ENCODE measurements at regions not wholly inside any gene's neighbourhood (a gene's known extent, or its start where the extent isn't known, plus 50 kb on each side); places are given as distances from the start of the nearest gene placed in this dataset.
A peak's percentile ranks its signal among the peaks of the same experiment; 100 is the strongest.

GRCh38 chr1:199161766-199162303, 523.0 kb downstream of the PTPRC start:
- DNase-seq (ENCODE audit: low spot score): no peak

GRCh38 chr1:199163267-199163666, 524.4 kb downstream of the PTPRC start:
- no peak for DNase-seq (ENCODE audit: low spot score)

- DNase-seq (ENCODE audit: low spot score): no peak
Measured at GRCh38 chr1:199163670-199164069, 524.8 kb downstream of the PTPRC start.

- no peak for DNase-seq (ENCODE audit: low spot score)
Measured at GRCh38 chr1:199167460-199167859, 528.6 kb downstream of the PTPRC start.

- DNase-seq (ENCODE audit: low spot score): no peak
Measured at GRCh38 chr1:199168888-199169585, 530.2 kb downstream of the PTPRC start.

GRCh38 chr1:199170711-199171110, 531.9 kb downstream of the PTPRC start:
- DNase-seq (ENCODE audit: low spot score): no peak

- DNase-seq (ENCODE audit: low spot score): no peak
Measured at GRCh38 chr1:199172171-199173124, 533.6 kb downstream of the PTPRC start.

GRCh38 chr1:199173356-199173755, 534.5 kb downstream of the PTPRC start:
- no peak for DNase-seq (ENCODE audit: low spot score)

GRCh38 chr1:199174336-199174735, 535.5 kb downstream of the PTPRC start:
- DNase-seq (ENCODE audit: low spot score): no peak

GRCh38 chr1:199176713-199177112, 537.9 kb downstream of the PTPRC start:
- no peak for DNase-seq (ENCODE audit: low spot score)

GRCh38 chr1:199177241-199177640, 538.4 kb downstream of the PTPRC start:
- no peak for DNase-seq (ENCODE audit: low spot score)

GRCh38 chr1:199178646-199179045, 539.8 kb downstream of the PTPRC start:
- DNase-seq (ENCODE audit: low spot score): no peak

GRCh38 chr1:199182186-199182843, 543.5 kb downstream of the PTPRC start:
- no peak for DNase-seq (ENCODE audit: low spot score)

- DNase-seq (ENCODE audit: low spot score): no peak
Measured at GRCh38 chr1:199184180-199184579, 545.3 kb downstream of the PTPRC start.

- DNase-seq (ENCODE audit: low spot score): no peak
Measured at GRCh38 chr1:199194862-199195261, 556.0 kb downstream of the PTPRC start.

- DNase-seq (ENCODE audit: low spot score): no peak
Measured at GRCh38 chr1:199197695-199198094, 558.9 kb downstream of the PTPRC start.

- DNase-seq (ENCODE audit: low spot score): no peak
Measured at GRCh38 chr1:199202331-199202730, 563.5 kb downstream of the PTPRC start.

GRCh38 chr1:199204231-199204630, 565.4 kb downstream of the PTPRC start:
- DNase-seq (ENCODE audit: low spot score): no peak

GRCh38 chr1:199205740-199206441, 567.1 kb downstream of the PTPRC start:
- DNase-seq (ENCODE audit: low spot score): no peak

- DNase-seq (ENCODE audit: low spot score): no peak
Measured at GRCh38 chr1:199208847-199209246, 570.0 kb downstream of the PTPRC start.

GRCh38 chr1:199218065-199218464, 579.2 kb downstream of the PTPRC start:
- peak; percentile 20 for DNase-seq (ENCODE audit: low spot score)

- no peak for DNase-seq (ENCODE audit: low spot score)
Measured at GRCh38 chr1:199218533-199218932, 579.7 kb downstream of the PTPRC start.
